ENCODE measurements at regions not wholly inside any gene's neighbourhood (a gene's known extent, or its start where the extent isn't known, plus 50 kb on each side); places are given as distances from the start of the nearest gene placed in this dataset.

DNA sequence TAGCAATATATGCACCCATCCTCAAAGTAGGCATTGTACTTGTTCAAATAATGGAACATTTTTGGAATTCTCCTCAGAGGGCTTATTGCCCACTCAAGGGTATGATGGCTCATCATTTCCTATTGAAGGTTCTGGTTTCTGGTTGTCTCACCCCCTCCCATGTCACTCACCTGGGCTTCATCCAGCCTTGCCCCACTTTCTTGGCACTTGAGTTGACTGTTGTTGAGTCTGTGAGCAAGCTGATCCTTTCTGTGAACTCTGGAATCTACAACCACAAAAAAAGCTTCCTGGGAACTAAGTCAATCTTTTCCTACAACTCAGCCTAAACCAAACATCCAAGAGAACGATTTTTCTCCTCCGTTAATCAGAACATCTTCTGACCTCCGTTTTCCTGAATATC lies 73.9 kb upstream of the ANKH start:
- no peak for TF ChIP-seq POLR2A (IDR thresholded peaks at IDR 0.05; ENCODE audit: low read length)
- no peak for TF ChIP-seq GATA1 (IDR thresholded peaks at IDR 0.05; ENCODE audit: low read depth, low read length)
